HG03196 (cell line): ENCODE measurements at regions not wholly inside any gene's neighbourhood (a gene's known extent, or its start where the extent isn't known, plus 50 kb on each side); places are given as distances from the start of the nearest gene placed in this dataset.
"Not testable (repeated sequence)": the region's sequence is repeated elsewhere in the genome, so short reads cannot be mapped to it uniquely, and the experiment has no call there.

ENCODE experiments used
- ATAC-seq: cut with Tn5 transposase; IDR thresholded peaks from one replicate; pipeline ENCODE4 v1.9.1; 2021; ENCODE audit not compliant: unreplicated experiment

DNA sequence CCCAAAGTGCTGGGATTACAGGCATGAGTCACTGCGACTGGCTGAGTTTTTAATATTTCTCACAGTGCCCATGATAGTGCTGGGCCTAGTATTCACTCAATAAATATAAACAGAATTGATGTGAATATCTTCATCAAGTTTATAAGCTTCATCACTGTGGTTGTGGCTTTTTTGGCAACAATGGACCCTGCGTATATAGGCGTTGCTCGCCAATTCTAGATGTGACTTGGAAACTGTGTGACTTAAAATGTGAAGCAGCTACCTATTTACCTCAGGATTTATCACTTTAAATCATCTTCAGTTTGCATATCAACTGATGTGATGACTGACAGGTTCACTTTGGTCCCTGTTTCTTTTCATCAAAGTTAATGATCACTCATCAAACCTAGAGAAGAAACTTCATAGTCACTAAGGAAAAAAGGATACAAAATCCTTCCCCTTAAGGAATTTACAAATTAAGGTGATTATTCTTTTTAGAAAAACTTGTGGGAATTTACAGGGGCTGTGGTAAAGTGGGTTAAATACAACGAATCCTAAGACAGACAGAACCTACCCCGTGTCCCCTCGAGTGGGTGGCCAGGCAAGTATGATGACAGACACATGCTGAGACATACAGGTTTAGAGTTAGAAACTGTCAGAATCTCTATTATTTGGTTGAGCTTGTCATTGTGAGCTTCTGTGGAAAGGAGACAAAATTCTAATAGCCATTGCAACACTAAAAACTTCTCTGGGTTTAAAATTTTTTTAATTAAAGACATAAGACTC lies 101.3 kb downstream of the AKAP11 start:
- no peak for ATAC-seq

DNA sequence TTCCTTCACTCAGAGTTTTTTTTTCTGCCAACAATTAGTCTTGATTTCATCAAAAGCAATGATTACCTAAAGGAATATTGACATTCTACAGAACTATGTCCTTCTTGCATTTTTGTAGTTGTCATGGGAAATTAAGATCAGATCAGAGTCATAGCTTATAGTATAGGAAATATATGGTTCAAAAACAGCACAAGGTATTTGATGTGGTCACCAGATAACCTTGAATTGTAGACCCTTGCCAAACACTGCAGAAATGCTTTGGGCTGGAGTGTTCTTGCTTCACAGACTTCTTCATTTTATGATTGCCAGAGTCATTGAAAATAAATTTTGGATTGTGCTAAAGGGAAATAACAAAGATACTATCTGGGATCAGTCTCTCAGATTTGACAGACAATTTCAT lies 103.7 kb downstream of the AKAP11 start:
- no peak for ATAC-seq

DNA sequence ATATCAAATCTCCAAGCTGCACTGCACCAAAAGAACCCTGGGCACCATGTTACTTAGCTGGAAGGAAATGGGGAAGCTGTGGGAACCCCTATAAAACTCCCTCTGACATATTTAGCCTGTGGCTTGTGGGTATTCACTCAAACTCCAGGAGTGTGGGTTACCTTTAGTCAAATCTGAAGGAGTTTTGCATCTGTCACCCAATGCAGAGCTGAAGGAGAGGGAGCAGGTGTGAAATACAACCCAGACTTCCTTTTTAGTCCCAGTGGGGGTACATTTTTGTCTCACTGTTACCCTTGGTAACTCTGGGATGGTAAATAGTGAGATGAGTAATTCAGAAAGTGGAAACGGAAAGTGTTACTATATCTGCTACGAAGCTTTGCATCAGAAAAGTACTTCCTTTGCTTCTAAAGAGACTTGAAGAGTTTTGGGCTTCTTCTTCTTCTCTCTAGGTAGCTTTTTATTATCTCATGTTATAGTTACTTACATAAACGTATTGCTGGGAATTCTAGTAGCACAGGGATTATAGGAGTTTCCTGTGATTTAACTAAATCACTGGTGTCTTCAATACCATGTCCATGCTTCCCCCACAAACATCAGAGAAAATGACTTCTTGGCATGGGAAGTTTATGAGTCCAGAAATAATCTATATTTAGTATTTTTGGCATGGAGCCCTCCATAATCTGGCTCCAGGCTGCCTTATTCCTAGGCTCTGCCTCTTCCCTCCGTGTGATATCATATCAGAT lies 105.9 kb downstream of the AKAP11 start:
- peak; percentile 80 for ATAC-seq

DNA sequence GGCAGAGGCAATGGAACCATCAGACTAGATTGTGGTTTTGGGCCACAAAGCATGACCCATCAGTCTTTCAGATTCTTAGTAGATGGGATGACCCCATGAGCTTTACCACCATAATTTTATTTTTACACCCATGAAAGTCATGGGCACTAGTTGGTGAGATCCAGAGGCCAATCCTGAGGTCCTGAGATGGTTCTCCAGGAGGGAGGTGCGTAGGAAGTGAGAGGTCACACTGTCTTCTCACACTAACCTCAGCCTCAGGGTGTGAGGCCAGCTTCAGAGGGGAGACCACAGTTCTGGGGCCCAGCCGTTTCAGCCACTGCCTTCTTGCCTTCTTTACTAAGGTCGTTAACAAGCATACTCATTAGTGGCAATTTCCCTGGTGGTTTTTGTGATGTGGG lies 106.4 kb downstream of the AKAP11 start:
- ATAC-seq, result peak; percentile 36

DNA sequence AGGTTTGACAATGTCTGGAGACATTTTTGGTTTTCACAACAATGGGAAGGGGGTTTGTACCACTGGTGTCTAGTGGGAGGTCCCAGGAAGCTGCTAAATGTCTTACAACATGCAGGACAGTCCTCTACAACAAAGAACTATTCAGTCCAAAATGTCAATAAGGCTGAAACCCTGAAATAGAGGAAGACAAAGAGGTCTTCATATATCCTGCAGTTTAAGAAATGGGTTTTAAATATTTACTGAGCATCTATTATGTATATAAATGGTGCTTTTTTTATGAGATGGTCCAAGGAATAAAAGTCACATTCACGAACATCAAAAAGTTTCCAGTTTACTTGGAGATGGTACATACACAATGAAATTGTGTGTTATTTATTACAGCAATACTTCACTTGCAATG lies 107.3 kb downstream of the AKAP11 start:
- no peak for ATAC-seq

DNA sequence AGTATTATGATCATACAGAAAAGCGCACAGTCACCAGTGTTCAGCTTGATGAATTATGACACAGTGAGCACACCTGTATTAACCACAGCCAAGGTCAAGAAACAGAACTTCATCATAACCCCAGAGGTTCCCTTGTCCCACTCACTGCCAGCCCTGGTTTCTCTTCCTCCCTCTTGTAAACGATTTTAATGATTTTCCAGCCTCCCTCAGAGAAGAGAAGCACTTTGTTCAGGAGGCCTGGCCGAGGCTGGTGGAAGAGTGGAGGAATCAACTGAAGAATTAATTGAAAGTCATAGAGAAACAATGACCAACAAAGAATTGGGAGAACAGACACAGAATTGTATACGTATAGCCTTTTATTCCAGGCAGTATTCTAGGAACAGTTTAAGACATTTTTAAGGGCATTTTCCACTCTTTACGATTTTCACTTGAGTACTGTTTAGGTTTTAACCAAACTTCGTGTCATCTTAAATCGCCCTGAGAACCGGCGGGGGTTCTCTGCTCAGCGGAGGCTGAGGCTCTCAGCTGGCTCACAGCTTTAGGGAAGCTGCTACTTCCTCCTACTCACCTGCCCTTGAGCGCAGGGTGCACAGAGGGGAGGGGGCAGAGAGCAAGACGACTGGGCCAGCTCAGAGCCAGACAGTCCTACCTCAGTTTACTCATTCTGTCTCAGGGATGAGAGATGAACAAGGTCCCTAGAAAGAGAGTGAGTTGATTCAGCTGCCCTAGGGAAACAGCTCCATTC lies 108.6 kb downstream of the AKAP11 start:
- peak; percentile 49 for ATAC-seq

DNA sequence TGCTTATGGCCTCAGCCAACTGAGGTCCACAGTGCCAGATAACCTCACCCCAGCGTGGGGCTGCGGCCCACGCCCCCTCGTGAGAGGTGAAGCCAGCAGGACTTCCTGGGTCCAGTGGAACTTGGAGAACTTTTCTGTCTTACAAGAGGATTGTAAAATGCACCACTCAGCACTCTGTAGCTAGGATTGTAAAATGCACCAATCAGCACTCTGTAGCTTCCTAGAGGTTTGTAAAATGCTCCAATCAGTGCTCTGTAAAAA lies 109.1 kb downstream of the AKAP11 start:
- ATAC-seq, result no peak

DNA sequence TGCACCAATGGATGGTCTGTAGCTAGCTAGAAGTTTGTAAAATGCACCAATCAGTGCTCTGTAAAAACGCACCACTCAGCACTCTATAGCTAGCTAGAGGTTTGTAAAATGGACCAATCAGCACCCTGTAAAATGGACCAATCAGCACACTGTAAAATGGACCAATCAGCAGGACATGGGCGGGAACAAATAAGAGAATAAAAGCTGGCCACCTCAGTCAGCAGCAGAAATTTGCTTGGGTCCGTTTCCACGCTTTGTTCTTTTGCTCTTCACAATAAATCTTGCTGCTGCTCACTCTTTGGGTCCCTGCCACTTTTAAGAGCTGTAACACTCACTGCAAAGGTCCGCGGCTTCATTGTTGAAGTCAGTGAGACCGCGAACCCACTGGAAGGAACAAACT lies 109.5 kb downstream of the AKAP11 start:
- not testable (repeated sequence) for ATAC-seq

DNA sequence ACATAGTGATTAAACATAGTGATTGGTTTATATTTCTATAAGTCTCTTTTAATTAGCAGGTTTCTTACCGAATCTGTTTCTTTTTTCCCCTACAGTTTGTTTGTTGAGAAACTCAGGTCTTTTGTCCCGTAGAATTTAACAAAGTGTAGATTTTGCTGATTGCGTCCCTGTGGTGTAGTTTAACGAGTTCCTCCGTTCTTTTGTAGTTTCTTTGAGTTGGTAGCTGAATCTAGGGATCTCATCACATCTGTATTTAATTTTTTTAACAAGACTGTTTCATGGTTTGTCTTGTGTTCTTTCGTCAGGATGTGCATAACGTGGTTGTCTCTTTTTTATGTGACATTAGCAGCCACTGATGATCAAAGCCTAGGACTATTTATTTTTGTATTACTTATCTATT lies 111.1 kb downstream of the AKAP11 start:
- no peak for ATAC-seq

DNA sequence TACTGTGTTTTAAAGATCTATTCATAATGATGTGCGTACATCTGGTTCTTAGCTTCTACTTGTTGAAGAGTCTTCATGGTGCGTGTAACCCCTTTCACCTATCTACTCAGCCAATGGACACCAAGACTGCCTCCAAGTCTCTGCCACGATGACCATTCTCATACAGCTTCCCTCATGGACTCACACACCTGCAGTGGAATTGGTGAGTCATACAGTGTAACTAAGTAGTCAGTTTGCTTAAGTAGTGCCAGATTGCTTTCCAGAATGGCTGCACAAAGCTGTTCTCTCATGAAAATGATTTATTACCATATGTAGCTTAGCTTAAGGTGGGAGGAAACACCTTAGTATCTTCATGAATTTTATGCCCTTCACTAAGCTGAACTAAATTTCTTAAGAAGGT lies 112.3 kb downstream of the AKAP11 start:
- ATAC-seq, result no peak

DNA sequence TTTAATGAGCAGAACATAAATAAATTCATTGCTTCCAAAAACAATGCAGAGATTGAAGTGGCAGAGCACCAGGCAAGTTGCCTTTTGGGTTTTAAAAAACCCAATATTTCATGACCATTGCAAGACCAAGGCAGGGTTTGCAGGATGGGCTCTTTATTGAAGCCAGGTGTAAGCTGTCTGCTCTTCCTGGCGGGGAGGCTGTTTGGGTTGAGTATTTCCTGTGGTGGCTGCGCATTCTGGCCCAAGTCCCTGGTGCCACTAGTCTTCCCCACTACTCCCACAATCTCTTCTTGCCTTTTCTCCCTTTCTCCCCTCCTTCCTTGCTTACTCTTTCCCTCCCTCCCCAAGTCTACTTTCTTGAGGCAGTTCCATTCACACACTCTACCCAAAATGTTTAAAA lies 116.4 kb downstream of the AKAP11 start:
- no peak for ATAC-seq

DNA sequence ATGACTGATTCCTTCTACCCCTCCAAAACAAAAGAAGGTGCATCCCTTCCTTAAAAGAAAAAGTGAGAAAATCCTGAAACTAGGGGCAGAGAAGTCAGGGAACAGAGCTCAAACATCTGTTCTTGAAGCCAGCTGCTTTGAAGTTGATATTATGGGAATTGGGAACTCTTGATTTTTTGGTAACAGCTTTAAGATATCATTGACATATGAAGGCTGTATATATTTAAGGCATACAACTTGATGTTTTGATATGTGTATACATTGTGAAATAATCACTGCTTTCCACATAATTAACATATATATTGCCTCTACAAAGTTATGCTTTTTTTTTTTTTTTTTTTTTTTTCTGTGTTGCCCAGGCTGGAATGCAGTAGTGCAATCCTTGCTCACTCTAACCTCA lies 117.1 kb downstream of the AKAP11 start:
- ATAC-seq, result no peak

DNA sequence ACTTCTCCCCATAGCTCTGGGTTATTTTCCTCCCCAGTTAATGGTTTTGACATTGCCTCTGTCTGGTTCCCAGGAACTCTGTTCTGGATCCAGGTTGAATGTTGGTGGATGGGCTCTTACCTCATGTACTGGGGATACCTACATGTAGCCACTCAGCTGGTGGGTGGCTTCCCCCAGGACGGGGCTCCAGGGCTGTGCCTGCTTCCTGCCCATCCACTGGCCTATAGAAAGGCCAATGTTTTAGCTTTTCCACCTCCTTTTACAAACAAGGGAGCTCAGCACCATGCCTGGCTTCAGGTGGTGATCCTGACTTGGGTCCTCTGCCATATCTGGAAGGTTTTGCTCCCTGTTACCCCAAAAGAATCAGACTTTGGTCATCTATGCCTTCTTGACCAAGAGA lies 120.2 kb downstream of the AKAP11 start:
- ATAC-seq, result no peak

DNA sequence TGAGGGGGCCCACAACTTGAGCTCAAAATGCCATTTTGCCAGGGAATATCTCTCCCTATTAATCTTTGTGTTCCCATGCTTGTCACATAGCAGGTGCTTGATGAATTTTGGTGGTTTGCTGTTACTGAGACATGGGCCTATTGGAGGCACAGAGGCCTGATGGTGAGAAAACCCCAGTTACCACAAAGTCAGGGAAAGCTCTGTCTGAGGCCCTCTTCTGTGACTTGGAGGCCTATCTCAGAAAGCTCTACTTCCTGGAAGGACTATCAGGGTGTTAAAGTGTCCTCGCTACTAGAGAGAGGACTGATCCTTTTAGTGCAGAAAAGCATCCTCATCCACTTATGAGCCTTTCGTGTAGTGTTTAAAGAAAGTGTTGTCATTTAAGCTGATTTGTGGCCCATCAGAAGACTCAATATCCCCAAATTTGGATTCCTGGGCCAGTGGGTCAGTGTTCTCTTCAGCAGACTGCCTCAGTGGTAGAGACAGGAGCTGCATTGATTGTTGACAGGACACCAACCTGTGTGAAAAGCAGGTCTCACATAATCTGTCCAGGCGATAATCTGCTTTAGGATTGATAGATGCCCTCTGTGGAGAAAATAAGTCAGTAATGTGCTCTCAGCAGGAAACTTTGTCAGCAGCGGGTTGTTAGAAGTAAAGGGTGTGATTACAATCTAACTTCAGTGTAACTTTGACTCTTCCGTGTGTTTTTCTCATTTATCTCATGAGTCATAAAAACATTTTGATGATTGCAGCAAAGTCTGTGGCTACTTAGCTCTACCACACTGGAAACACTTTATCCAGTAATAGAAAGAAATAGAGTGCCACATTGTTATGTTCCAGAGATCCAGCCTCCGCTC lies 121.0 kb downstream of the AKAP11 start:
- ATAC-seq, result no peak

DNA sequence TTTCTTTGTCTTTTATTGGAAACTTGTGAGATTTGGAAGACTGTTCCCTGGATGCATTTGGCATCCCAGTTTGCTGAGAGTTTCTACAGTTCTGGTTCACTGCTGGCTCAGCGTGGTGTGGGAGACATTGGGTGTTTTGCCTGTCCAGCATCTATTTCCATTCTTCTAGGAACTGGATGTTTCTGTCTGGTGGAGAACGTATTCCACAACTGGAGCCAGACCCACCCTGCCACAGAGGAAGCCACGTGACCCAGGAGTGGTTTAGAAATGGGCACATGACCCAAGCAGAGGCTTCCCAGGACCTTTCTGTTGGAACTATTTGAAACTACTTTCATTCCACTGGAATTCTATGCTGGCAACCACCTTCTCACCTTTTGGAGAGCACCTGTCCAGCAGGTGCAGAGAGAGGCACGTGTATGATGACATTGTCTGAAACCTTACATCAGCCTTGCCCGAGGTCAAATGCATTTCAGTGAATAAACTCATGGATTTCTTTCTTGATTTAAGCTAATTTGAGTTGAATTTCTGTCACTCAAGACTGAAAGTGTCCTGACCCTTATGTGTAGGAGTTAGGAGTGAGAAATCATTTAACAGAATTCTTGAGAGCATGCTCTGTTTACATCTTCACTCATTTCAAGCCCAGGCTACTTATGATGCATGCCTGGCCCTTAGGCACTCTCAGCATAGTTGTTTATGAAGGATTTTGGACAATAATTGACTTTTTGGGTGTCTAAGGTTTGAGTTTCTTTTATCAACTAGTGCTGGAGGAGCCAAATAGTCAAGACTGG lies 121.8 kb downstream of the AKAP11 start:
- no peak for ATAC-seq

DNA sequence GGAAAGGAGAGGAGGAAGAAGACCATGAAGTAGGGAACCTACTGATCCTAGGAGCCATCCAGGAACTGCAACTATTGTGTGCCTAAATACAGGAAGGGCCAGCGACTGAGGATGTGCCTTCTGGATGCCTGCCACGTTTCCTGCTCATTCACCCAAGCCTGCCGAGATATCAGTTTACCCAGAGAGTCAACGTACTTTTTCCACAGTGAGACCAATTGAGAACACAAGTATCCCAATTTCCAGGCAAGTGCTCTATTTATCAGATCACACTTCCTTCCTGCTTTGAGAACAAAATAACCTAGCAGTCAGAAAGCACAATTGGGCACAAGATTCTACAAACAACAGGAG lies 122.4 kb downstream of the AKAP11 start:
- ATAC-seq, result no peak

DNA sequence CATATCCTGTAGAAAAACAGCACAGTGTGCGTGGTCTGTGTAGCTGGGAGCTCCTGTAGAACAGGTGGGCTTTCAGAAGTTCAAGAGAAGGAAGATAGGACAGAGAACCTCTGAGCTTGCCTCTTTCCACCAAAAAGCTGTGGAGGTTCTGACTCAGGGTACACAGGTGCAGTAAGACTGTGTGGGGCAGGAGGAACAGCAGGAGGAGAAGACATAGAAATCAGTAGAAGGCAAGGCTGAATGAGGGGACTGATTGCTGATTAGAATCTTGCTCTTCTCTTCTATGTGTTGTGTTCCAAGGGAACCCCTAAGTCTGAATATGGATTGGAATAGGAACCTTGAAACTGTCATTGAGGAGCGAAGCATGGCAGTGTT lies 122.7 kb downstream of the AKAP11 start:
- no peak for ATAC-seq

DNA sequence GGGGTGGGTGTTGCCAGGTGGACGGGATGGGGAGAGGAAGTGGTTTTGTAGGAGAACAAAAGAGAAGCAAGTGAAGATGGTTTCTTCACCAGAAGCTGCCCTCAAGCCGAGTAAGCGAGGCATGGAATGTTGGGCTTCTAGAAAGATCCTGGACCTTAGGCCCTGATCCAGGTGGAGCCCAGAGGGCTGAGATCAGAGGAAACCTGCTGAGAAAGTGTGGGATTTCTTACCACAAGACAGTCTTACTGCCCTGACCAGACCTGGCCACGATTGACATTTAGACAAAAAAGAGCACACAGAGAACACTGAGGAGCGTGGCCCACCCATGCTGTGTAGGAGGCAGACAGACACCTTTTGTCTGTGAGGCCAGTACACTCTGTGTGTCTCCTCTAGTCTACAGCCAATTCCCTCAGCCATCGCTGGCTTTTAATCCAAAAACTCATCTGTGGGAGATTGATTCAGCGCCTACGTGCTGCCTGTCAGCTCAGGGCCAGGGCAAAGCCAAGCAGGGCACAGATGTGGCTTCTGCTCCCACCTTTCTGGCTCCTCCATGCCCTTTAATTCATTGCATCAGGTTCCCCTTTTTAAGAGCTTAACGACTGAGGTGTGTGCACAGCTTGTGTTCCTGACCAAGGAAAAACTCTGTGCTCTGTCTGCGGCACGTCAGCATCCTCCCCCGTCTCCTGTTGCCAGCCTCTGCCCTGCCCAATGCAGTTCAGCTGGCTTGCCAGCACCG lies 123.3 kb downstream of the AKAP11 start:
- ATAC-seq, result no peak

DNA sequence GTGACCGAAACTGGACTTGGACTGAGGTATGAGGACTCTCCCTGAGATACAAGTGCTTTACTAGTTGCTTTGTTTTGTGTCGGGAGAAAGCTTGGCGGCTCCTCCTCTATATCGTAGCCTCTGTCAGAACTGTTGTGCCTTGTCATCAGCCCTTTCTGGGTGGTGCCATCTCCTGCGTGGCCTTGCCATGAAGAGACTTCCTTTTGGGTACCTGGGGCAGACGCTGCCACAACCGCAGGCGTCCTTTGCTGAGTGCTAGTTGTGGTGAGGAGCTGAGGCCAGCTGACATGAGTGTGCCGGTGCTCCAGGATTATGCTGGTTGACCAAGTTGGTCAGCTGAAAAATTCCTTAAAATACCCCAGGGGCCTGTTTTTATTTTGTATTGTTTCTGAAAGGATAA lies 124.5 kb downstream of the AKAP11 start:
- no peak for ATAC-seq
